Adrenal gland (tissue), 5 donors: ENCODE measurements at regions not wholly inside any gene's neighbourhood (a gene's known extent, or its start where the extent isn't known, plus 50 kb on each side); places are given as distances from the start of the nearest gene placed in this dataset.

Experiments used
- POLR2A ChIP-seq, 2 donors: fragments of 450-650 bp; IDR thresholded peaks; one replicate each; pipeline ENCODE4 v1.6.1; 2017; ENCODE audit warnings: antibody characterized with exemption in 2 of 2, mild to moderate bottlenecking in 2 of 2, moderate library complexity in 1 of 2
- TF ChIP-seq, protein P1 (sequence below), 6 experiments: fragments of 450-650 bp in 4 of 6; fragments of 200-600 bp in 2 of 6; sonication (generic) in 1 of 6; IDR thresholded peaks; 1 replicate in 5 of 6; 2 replicates in 1 of 6; pipeline versions ENCODE4 v1.5.1 to v1.8.0; 2016 to 2021; ENCODE audit warnings: antibody characterized with exemption in 6 of 6, mild to moderate bottlenecking in 2 of 6, moderate library complexity in 1 of 6
- donor health status: DM: no; HTN: no; CAD: no.

DNA sequence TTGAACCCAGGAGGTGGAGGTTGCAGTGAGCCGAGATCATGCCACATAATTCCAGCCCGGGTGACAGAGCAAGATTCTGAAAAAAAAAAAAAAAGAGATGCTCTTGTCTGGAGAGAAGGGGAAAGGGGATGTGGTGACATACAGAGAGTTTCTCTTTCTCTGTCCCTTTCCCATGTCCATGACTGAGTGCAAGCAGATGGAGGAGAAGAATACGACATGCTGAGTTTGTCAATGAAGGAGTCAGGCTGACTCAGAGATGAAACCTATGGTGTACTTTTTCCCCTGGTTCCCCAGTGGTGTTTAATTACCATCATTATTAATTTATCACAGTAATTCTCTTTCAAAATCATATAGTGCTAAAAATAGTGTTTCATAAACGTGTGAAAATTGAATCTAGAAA, 448.8 kb downstream of the FOXO1 start:
- TF ChIP-seq POLR2A (IDR thresholded peaks at IDR 0.05): no peak
- TF ChIP-seq, protein P1, sequence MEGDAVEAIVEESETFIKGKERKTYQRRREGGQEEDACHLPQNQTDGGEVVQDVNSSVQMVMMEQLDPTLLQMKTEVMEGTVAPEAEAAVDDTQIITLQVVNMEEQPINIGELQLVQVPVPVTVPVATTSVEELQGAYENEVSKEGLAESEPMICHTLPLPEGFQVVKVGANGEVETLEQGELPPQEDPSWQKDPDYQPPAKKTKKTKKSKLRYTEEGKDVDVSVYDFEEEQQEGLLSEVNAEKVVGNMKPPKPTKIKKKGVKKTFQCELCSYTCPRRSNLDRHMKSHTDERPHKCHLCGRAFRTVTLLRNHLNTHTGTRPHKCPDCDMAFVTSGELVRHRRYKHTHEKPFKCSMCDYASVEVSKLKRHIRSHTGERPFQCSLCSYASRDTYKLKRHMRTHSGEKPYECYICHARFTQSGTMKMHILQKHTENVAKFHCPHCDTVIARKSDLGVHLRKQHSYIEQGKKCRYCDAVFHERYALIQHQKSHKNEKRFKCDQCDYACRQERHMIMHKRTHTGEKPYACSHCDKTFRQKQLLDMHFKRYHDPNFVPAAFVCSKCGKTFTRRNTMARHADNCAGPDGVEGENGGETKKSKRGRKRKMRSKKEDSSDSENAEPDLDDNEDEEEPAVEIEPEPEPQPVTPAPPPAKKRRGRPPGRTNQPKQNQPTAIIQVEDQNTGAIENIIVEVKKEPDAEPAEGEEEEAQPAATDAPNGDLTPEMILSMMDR (IDR thresholded peaks at IDR 0.05): no peak
